ENCODE measurements at regions not wholly inside any gene's neighbourhood (a gene's known extent, or its start where the extent isn't known, plus 50 kb on each side); places are given as distances from the start of the nearest gene placed in this dataset.

DNA sequence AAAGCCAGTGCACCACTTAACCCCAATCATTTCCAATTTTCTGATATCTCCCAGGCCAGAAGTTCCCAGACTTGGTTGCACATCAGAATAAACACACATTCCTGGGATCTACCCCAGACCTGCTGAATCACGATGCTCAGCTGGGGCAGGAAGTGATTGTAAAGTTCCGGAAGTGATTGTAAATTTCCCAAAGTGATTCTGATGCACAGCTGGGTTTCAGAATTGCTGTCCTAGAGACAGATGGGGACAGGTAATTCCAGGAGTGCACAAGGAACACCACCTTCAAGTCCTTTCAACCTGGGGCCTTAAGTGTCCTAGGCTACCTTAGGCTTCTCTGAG is 104.2 kb upstream of the EEPD1 start:
- TF ChIP-seq, protein P1, sequence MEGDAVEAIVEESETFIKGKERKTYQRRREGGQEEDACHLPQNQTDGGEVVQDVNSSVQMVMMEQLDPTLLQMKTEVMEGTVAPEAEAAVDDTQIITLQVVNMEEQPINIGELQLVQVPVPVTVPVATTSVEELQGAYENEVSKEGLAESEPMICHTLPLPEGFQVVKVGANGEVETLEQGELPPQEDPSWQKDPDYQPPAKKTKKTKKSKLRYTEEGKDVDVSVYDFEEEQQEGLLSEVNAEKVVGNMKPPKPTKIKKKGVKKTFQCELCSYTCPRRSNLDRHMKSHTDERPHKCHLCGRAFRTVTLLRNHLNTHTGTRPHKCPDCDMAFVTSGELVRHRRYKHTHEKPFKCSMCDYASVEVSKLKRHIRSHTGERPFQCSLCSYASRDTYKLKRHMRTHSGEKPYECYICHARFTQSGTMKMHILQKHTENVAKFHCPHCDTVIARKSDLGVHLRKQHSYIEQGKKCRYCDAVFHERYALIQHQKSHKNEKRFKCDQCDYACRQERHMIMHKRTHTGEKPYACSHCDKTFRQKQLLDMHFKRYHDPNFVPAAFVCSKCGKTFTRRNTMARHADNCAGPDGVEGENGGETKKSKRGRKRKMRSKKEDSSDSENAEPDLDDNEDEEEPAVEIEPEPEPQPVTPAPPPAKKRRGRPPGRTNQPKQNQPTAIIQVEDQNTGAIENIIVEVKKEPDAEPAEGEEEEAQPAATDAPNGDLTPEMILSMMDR (IDR thresholded peaks at IDR 0.05), result no peak
- no peak for TF ChIP-seq POLR2AphosphoS5 (IDR thresholded peaks at IDR 0.05; ENCODE audit: low read depth, low read length)
- TF ChIP-seq, protein P2, sequence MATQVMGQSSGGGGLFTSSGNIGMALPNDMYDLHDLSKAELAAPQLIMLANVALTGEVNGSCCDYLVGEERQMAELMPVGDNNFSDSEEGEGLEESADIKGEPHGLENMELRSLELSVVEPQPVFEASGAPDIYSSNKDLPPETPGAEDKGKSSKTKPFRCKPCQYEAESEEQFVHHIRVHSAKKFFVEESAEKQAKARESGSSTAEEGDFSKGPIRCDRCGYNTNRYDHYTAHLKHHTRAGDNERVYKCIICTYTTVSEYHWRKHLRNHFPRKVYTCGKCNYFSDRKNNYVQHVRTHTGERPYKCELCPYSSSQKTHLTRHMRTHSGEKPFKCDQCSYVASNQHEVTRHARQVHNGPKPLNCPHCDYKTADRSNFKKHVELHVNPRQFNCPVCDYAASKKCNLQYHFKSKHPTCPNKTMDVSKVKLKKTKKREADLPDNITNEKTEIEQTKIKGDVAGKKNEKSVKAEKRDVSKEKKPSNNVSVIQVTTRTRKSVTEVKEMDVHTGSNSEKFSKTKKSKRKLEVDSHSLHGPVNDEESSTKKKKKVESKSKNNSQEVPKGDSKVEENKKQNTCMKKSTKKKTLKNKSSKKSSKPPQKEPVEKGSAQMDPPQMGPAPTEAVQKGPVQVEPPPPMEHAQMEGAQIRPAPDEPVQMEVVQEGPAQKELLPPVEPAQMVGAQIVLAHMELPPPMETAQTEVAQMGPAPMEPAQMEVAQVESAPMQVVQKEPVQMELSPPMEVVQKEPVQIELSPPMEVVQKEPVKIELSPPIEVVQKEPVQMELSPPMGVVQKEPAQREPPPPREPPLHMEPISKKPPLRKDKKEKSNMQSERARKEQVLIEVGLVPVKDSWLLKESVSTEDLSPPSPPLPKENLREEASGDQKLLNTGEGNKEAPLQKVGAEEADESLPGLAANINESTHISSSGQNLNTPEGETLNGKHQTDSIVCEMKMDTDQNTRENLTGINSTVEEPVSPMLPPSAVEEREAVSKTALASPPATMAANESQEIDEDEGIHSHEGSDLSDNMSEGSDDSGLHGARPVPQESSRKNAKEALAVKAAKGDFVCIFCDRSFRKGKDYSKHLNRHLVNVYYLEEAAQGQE (IDR thresholded peaks at IDR 0.05; ENCODE audit: insufficient read depth in 1 of 2, low read depth in 2 of 2, low read length in 1 of 2), result no peak
